ENCODE measurements at regions not wholly inside any gene's neighbourhood (a gene's known extent, or its start where the extent isn't known, plus 50 kb on each side); places are given as distances from the start of the nearest gene placed in this dataset.

- POLR2A ChIA-PET (ENCODE audit: low non-redundant PET) = no interaction called here
- H3K27ac ChIP-seq (ENCODE audit: low read depth, low read length, poor library complexity, severe bottlenecking) = no peak overlapping the region
These were observed 56.5 kb upstream of the HDGFL1 start for GRCh38 chr6:22512686-22513427.

GRCh38 chr6:22513667-22514066 lies 55.7 kb upstream of the HDGFL1 start:
- DNase-seq (ENCODE audit: low spot score) = no peak
- Histone ChIP-seq H3K4me1 (ENCODE audit: insufficient read depth, low read length, poor library complexity, severe bottlenecking) (no peaks in the 10 kb centered on the region), H3K36me3 (ENCODE audit: insufficient read depth, low read length, poor library complexity, severe bottlenecking) (no peaks in the 10 kb centered on the region), H3K4me3 (ENCODE audit: low read depth, low read length, poor library complexity, severe bottlenecking) (no peak overlapping the region), H3K27me3 (replicated peaks; ENCODE audit: insufficient read depth, low read depth, low read length, poor library complexity) (no peaks in the 10 kb centered on the region), H3K9me3 (ENCODE audit: low read depth, low read length, poor library complexity, severe bottlenecking) (no peaks in the 10 kb centered on the region), H3K27ac (ENCODE audit: low read depth, low read length, poor library complexity, severe bottlenecking) (no peak overlapping the region)
- ChIA-PET POLR2A (ENCODE audit: low non-redundant PET) (no interaction called here), CTCF (no interaction called here)
- intact Hi-C loops (cut with micrococcal nuclease; ENCODE audit: unreplicated experiment) = no loop called here
- no TSS peak for BruUV-seq (replicated peaks)
- TF ChIP-seq CTCF (conservative IDR thresholded peaks at IDR 0.05; ENCODE audit: low read depth, low read length) (no peak), EZH2 (IDR thresholded peaks at IDR 0.05; ENCODE audit: borderline replicate concordance, low read depth, low read length, poor library complexity, severe bottlenecking) (no peak)

More at GRCh38 chr6:22512686-22513427, 56.5 kb upstream of the HDGFL1 start:
- no peak overlapping the region for H3K4me3 ChIP-seq (ENCODE audit: low read depth, low read length, poor library complexity, severe bottlenecking)
- CTCF ChIA-PET = interaction anchor here (0.6 kb wide), 1 partner anchor 959 kb away, joined by 4 read pairs; no protein-coding TSS in a partner anchor
- no peak for DNase-seq (ENCODE audit: low spot score)
- H3K27me3 ChIP-seq (replicated peaks; ENCODE audit: insufficient read depth, low read depth, low read length, poor library complexity) = no peaks in the 10 kb centered on the region
- no peaks in the 10 kb centered on the region for H3K9me3 ChIP-seq (ENCODE audit: low read depth, low read length, poor library complexity, severe bottlenecking)
- intact Hi-C loops (cut with micrococcal nuclease; ENCODE audit: unreplicated experiment) = no loop called here
- BruUV-seq (replicated peaks) = no TSS peak
- H3K4me1 ChIP-seq (ENCODE audit: insufficient read depth, low read length, poor library complexity, severe bottlenecking) = no peaks in the 10 kb centered on the region
- TF ChIP-seq EZH2 (IDR thresholded peaks at IDR 0.05; ENCODE audit: borderline replicate concordance, low read depth, low read length, poor library complexity, severe bottlenecking) = no peak
- TF ChIP-seq CTCF (conservative IDR thresholded peaks at IDR 0.05; ENCODE audit: low read depth, low read length) = no peak
- no peaks in the 10 kb centered on the region for H3K36me3 ChIP-seq (ENCODE audit: insufficient read depth, low read length, poor library complexity, severe bottlenecking)

- no peaks in the 10 kb centered on the region for H3K4me1 ChIP-seq (ENCODE audit: insufficient read depth, low read length, poor library complexity, severe bottlenecking)
- TF ChIP-seq CTCF (conservative IDR thresholded peaks at IDR 0.05; ENCODE audit: low read depth, low read length) (0 out of 2 replicates have a peak, but pooled peaks have one; percentile 24), EZH2 (IDR thresholded peaks at IDR 0.05; ENCODE audit: borderline replicate concordance, low read depth, low read length, poor library complexity, severe bottlenecking) (no peak)
- H3K36me3 ChIP-seq (ENCODE audit: insufficient read depth, low read length, poor library complexity, severe bottlenecking) = no peaks in the 10 kb centered on the region
- no TSS peak for BruUV-seq (replicated peaks)
- H3K27ac ChIP-seq (ENCODE audit: low read depth, low read length, poor library complexity, severe bottlenecking) = no peak overlapping the region
- POLR2A ChIA-PET (ENCODE audit: low non-redundant PET) = interaction anchor here (0.5 kb wide), 1 partner anchor 162 kb away, joined by 6 read pairs; no protein-coding TSS in a partner anchor
- H3K4me3 ChIP-seq (ENCODE audit: low read depth, low read length, poor library complexity, severe bottlenecking) = no peak overlapping the region
- no peaks in the 10 kb centered on the region for H3K27me3 ChIP-seq (replicated peaks; ENCODE audit: insufficient read depth, low read depth, low read length, poor library complexity)
- intact Hi-C loops (cut with micrococcal nuclease; ENCODE audit: unreplicated experiment) = no loop called here
- DNase-seq (ENCODE audit: low spot score) = no peak
- CTCF ChIA-PET = no interaction called here
- no peaks in the 10 kb centered on the region for H3K9me3 ChIP-seq (ENCODE audit: low read depth, low read length, poor library complexity, severe bottlenecking)
These were observed 50.1 kb upstream of the HDGFL1 start for GRCh38 chr6:22519237-22519636.

Data from A673 (cell line).